Lung microvascular endothelial cell (primary cell): ENCODE measurements at regions not wholly inside any gene's neighbourhood (a gene's known extent, or its start where the extent isn't known, plus 50 kb on each side); places are given as distances from the start of the nearest gene placed in this dataset.
A peak's percentile ranks its signal among the peaks of the same experiment; 100 is the strongest.

Source experiments
- DNase-seq, 2 donors: peaks; one replicate each; pipeline versions ENCODE4 v3.0.0 to v3.0.0-alpha.2; 2010; ENCODE audit warnings: low read depth in 2 of 2

DNA sequence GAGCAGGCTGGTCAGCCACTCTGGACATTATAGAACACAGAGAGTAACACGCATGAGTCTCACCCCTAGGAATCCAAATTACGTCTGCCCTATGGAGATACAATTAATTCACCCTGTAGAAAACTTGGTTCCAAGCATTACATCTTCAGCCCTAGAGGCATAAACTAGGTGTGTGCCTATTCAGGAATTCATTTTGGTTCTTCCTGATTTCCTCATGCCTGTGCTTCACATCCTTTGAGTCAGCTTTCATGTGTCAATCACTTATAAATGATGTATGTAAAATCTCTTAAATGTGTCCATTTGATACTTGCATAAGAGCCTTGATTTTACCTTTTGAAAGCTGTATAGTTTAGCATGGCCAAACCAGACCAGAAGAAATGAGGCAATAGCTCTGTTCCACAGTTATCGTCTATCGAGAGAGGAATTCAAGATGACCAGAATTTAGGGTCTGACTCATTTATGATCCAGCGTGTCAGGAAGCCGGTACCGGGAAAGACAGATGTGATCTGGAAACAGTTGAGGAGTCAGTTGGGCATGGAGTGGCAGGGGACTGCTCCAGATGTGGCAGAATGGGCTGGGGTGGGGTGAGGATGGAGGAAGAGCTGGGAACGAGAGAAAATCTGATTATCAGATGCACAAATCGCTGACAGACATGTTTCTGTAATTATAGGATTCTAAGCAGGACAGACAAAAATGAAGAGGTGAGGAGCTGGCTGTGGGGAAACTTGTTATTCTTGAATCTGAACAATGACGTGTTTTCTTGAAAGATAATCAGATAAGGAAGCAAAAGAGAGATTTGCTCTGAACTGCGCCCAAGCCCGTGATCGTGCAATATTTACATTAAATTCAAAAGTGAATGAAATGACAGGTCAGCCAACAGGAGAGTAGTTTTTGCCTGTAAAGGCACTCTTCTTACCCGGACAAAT, 76.7 kb downstream of the C16orf95 start:
- peak in 1 of 2 donors; percentile 5 for DNase-seq

DNA sequence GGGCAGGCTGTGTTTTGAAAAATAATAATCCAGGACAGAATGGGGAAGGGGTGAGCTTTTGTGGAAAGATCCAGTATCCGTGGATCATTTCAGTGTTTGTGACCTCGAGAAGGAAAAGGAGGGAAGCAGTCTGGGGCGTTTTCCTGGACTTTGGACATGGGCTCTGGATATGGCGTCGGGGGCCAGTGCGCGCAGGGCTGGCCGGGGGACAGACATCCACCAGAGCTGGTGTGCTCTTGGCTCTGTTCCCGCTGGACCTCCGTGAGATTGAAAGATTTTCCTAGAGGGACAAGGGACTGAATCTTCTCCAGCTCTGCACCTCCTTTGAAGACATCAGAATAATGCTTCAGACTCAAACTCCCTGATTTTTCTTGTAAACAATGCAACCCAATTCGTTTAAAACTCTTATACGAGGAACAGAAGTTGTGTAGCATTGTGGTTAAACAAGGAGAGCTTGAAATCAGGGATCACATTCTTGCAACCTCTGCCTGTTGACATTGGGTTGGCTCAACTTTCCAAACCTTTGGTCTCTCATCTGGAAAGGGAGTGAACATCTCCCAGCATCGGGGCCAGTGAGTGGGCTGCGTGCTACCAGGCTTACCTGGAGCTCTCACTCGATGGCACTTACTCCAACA, 75.9 kb downstream of the C16orf95 start:
- no peak for DNase-seq

DNA sequence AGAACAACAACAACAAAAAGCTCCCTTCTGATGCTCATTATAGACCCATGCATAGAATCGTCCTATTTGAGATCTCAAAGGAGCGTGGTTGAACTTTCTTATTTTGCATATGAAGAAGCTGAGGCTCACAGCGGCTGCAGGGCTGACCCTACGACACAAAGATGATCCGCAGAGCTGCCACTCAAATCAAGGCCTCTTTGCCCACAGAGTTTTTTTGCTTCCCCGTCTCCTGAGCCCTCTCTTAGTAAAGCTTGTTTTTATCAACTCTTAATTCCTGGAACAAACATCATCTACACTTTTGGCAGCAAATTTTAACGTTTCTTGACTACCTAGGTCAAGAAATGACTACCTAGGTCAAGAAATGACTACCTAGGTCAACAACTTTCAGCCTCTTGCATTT, 73.7 kb downstream of the C16orf95 start:
- DNase-seq = no peak

DNA sequence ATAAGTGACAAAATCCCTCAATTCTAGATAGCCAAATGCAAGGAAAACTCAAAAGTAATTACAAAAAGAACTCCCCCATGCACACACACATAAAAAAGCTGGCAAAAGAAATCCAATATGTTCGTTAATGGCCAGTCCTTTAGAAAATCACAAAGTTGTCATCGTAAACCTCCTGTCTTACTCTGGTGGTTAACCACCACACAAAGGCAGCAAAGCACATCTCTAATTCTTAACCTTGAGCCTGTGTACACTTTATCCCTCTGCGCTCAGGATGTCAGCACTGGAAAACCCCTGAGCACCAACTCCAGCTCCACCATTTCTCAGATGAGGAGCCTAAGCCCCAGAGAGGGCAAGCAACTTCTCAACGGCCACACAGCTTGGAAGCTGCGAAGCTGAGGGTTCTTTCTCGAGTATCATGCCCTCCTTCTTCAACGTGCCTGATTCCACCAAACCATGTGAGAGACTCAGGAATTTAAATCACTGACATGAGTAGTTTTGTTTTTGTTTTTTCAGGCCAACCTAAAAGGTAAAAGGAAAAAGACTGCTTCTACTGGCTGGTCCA, 72.5 kb downstream of the C16orf95 start:
- no peak for DNase-seq

DNA sequence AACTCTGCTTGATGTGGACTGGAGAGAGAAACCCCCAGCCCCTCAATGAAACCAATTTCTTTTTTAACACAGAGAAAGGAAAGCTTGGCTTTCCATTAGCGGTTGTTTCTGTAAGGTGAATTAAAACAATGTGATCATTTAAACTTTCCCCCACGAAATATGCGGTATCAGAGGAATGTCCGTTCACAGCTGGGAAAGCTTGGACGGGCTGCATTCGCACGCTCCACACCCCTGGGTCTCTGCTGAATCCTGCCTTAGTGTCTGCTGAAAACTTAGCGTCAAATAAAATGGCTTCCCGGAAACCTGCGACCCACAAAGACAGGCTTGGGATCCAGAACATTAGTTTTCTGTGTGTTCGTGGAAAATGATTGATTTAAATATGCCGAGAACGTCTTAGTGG, 71.7 kb downstream of the C16orf95 start:
- DNase-seq = no peak

DNA sequence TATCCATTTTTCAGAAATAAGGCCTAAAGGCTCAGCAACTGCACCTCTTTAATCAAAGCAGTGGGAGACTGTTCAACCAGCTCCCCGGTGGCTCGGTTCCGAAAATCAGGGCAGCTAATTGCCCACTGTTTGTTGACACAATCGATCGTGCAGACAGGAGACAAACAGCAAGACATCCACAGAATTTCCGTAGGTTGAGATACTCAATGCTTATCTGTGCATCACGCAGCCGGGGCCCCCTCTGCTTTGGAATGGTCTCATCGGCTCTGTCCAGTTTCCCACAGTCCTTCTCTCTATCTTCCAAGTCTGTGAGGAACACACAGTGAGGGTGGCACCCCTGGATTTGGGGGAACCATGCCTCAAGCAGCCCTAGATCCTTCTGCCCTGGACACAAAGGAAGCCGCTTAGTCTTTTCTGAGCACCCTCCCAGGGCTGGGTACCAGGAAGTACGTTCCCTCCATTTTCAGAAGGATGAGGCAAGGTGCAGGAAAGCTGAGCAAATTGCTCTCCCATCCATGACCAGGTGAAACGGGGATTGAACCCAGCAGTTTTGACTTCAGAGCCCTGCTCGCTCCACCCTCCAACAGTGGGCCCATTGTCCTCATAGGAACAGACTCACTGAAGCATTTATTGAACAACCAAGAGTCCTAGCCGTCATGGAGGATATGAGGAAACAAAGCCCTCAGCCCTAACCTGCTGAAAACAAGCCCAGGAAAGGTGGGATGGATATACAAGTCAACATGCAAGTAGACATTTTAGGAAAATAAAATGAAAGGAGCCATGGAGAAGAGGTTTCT, 70.7 kb downstream of the C16orf95 start:
- no peak for DNase-seq

DNA sequence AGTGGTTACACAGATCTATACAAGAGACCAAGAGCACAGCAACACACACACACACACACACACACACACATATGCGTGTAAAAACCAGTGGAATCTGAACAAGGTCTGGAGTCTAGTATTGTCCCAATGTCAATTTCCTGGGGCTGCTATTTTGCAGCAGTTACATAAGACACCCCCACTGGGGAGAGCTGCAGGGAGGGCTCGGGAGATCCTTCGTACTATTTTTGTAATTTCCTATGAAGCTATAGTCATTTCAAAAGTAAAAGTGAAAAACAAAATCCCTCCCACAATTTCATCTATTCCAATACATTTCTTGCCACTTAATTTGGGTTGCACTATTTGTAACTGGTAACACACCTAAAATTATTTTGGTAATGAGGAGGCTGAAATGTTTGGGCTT, 68.5 kb downstream of the C16orf95 start:
- no peak for DNase-seq

DNA sequence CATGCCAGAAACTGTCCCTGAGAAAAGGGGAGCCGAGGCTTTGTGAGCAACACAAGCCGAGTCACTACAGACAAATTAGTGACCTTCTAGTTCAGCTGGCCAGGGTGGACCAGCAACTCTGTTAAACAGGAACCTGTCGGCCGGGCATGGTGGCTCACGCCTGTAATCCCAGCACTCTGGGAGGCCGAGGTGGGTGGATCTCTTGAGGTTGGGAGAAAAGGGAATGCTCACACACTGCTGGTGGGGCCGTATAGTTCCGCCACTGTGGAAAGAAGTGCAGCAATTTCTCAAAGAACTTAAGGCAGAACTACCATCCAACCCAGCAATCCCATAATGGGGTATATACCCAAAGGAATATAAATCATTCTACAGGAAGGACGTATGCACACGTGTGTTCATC, 67.8 kb downstream of the C16orf95 start:
- no peak for DNase-seq

DNA sequence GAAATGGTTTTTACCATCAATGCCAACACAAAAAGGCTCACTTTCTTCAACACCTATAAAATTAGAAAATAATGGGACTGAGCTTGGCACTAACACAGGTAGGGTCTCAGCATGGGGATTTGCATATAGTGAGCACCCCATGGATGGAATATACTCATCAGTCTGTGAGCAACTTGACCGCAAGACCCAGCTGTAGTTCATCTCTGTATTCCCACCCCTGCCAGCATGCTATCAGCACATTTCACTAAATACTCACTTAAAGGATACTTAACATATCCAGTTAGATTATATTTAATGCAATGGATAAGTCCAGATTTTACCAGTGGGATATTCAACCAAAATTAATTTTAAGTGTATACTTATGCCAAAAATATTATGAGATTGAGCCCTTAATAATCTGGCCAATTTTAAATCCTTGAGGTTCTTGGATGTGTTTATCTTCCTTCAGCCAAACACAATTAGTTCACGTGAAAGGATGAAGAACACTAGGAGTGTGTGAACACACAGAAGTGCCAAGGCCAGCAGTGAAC, 66.7 kb downstream of the C16orf95 start:
- DNase-seq = no peak

DNA sequence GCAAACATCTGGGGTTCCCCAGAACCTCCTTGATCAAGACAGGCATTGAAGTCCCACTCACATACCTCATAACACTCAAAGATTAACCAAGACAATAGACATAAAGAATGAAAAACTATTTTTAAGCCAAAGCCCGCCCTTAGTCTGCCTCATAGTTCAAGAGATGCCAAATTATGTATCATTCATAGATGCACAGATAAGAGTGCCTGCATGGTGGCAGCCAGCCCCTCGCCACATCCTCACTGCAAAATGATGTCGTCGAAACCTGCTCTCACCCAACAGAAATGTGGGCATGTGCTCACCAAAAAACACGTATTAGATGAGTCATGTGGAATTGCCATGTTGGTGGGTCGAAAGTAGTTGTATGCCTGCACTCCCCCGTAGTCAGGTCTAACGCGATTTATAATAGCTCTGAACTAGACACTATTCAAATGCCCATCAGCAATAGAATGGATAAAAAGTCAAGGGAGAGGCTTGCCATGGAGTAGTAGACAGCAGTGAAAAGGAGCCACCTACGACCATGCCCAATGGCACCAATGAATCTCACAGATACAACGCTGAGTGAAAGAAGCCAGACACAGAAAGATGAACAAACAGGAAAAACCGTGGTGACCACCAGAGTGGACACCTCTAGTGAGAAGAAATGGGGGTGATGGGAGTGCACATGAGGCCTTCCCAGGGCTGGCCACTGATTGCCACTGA, 64.8 kb downstream of the C16orf95 start:
- DNase-seq = no peak
